ENCODE measurements at regions not wholly inside any gene's neighbourhood (a gene's known extent, or its start where the extent isn't known, plus 50 kb on each side); places are given as distances from the start of the nearest gene placed in this dataset.
A peak's percentile ranks its signal among the peaks of the same experiment; 100 is the strongest.
"Not testable (repeated sequence)": the region's sequence is repeated elsewhere in the genome, so short reads cannot be mapped to it uniquely, and the experiment has no call there.

GRCh38 chr3:71955240-71956068 is 170.5 kb upstream of the PROK2 start:
- DNase-seq (ENCODE audit: low read depth in 4 of 4, low spot score in 1 of 4): peak in 1 of 4 experiments; percentile 38

- DNase-seq (ENCODE audit: low read depth in 4 of 4, low spot score in 1 of 4): no peak
Observed at GRCh38 chr3:71951842-71952241, 166.9 kb upstream of the PROK2 start.

GRCh38 chr3:71951361-71951760 is 166.4 kb upstream of the PROK2 start:
- no peak for DNase-seq (ENCODE audit: low read depth in 4 of 4, low spot score in 1 of 4)

- DNase-seq (ENCODE audit: low read depth in 4 of 4, low spot score in 1 of 4): no peak
Observed at GRCh38 chr3:71949442-71949841, 164.5 kb upstream of the PROK2 start.

GRCh38 chr3:71944482-71945065 is 159.6 kb upstream of the PROK2 start:
- no peak for DNase-seq (ENCODE audit: low read depth in 4 of 4, low spot score in 1 of 4)

GRCh38 chr3:71942432-71943187 is 157.7 kb upstream of the PROK2 start:
- no peak for DNase-seq (ENCODE audit: low read depth in 4 of 4, low spot score in 1 of 4)

GRCh38 chr3:71940486-71940885 is 155.5 kb upstream of the PROK2 start:
- no peak for DNase-seq (ENCODE audit: low read depth in 4 of 4, low spot score in 1 of 4)

GRCh38 chr3:71938081-71938480 is 153.1 kb upstream of the PROK2 start:
- not testable (repeated sequence) for DNase-seq (ENCODE audit: low read depth in 4 of 4, low spot score in 1 of 4)

GRCh38 chr3:71936681-71937080 is 151.7 kb upstream of the PROK2 start:
- DNase-seq (ENCODE audit: low read depth in 4 of 4, low spot score in 1 of 4): no peak

- DNase-seq (ENCODE audit: low read depth in 4 of 4, low spot score in 1 of 4): no peak
Observed at GRCh38 chr3:71934520-71935270, 149.7 kb upstream of the PROK2 start.

- no peak for DNase-seq (ENCODE audit: low read depth in 4 of 4, low spot score in 1 of 4)
Observed at GRCh38 chr3:71931922-71932321, 147.0 kb upstream of the PROK2 start.

- no peak for DNase-seq (ENCODE audit: low read depth in 4 of 4, low spot score in 1 of 4)
Observed at GRCh38 chr3:71930056-71930991, 145.4 kb upstream of the PROK2 start.

- DNase-seq (ENCODE audit: low read depth in 4 of 4, low spot score in 1 of 4): no peak
Observed at GRCh38 chr3:71928212-71928611, 143.3 kb upstream of the PROK2 start.

GRCh38 chr3:71927505-71928066 is 142.6 kb upstream of the PROK2 start:
- no peak for DNase-seq (ENCODE audit: low read depth in 4 of 4, low spot score in 1 of 4)

GRCh38 chr3:71926616-71927015 is 141.7 kb upstream of the PROK2 start:
- no peak for DNase-seq (ENCODE audit: low read depth in 4 of 4, low spot score in 1 of 4)

- no peak for DNase-seq (ENCODE audit: low read depth in 4 of 4, low spot score in 1 of 4)
Observed at GRCh38 chr3:71926262-71926600, 141.3 kb upstream of the PROK2 start.

GRCh38 chr3:71925511-71926261 is 140.7 kb upstream of the PROK2 start:
- DNase-seq (ENCODE audit: low read depth in 4 of 4, low spot score in 1 of 4): not testable (repeated sequence)

- DNase-seq (ENCODE audit: low read depth in 4 of 4, low spot score in 1 of 4): no peak
Observed at GRCh38 chr3:71924721-71925120, 139.8 kb upstream of the PROK2 start.

GRCh38 chr3:71921036-71921435 is 136.1 kb upstream of the PROK2 start:
- no peak for DNase-seq (ENCODE audit: low read depth in 4 of 4, low spot score in 1 of 4)
